ENCODE measurements at regions not wholly inside any gene's neighbourhood (a gene's known extent, or its start where the extent isn't known, plus 50 kb on each side); places are given as distances from the start of the nearest gene placed in this dataset.

GRCh38 chr18:78208461-78208860 is 771.2 kb upstream of the SALL3 start:
- no peak for DNase-seq (ENCODE audit: low read depth)

- no peak for DNase-seq (ENCODE audit: low read depth)
These were observed 766.1 kb upstream of the SALL3 start for GRCh38 chr18:78213361-78213994.

- DNase-seq (ENCODE audit: low read depth) = no peak
These were observed 758.1 kb upstream of the SALL3 start for GRCh38 chr18:78221496-78221895.

GRCh38 chr18:78228974-78229373 is 750.6 kb upstream of the SALL3 start:
- DNase-seq (ENCODE audit: low read depth) = no peak

- DNase-seq (ENCODE audit: low read depth) = no peak
These were observed 748.7 kb upstream of the SALL3 start for GRCh38 chr18:78230911-78231310.

GRCh38 chr18:78232196-78232595 is 747.4 kb upstream of the SALL3 start:
- no peak for DNase-seq (ENCODE audit: low read depth)

- DNase-seq (ENCODE audit: low read depth) = no peak
These were observed 741.8 kb upstream of the SALL3 start for GRCh38 chr18:78237864-78238263.

GRCh38 chr18:78238404-78239089 is 741.1 kb upstream of the SALL3 start:
- DNase-seq (ENCODE audit: low read depth) = no peak

- DNase-seq (ENCODE audit: low read depth) = no peak
These were observed 740.5 kb upstream of the SALL3 start for GRCh38 chr18:78239090-78239457.

- DNase-seq (ENCODE audit: low read depth) = no peak
These were observed 739.5 kb upstream of the SALL3 start for GRCh38 chr18:78240101-78240500.

GRCh38 chr18:78240627-78241252 is 738.9 kb upstream of the SALL3 start:
- no peak for DNase-seq (ENCODE audit: low read depth)

- DNase-seq (ENCODE audit: low read depth) = no peak
These were observed 737.9 kb upstream of the SALL3 start for GRCh38 chr18:78241535-78242253.

- DNase-seq (ENCODE audit: low read depth) = no peak
These were observed 737.4 kb upstream of the SALL3 start for GRCh38 chr18:78242254-78242643.

GRCh38 chr18:78242806-78243205 is 736.8 kb upstream of the SALL3 start:
- DNase-seq (ENCODE audit: low read depth) = no peak

- no peak for DNase-seq (ENCODE audit: low read depth)
These were observed 734.8 kb upstream of the SALL3 start for GRCh38 chr18:78244779-78245178.

- no peak for DNase-seq (ENCODE audit: low read depth)
These were observed 734.2 kb upstream of the SALL3 start for GRCh38 chr18:78245451-78245850.

- DNase-seq (ENCODE audit: low read depth) = no peak
These were observed 733.6 kb upstream of the SALL3 start for GRCh38 chr18:78246050-78246449.

- no peak for DNase-seq (ENCODE audit: low read depth)
These were observed 733.0 kb upstream of the SALL3 start for GRCh38 chr18:78246588-78246987.

GRCh38 chr18:78247615-78248289 is 731.9 kb upstream of the SALL3 start:
- DNase-seq (ENCODE audit: low read depth) = no peak

- DNase-seq (ENCODE audit: low read depth) = no peak
These were observed 724.6 kb upstream of the SALL3 start for GRCh38 chr18:78255013-78255412.

GRCh38 chr18:78268226-78268988 is 711.2 kb upstream of the SALL3 start:
- no peak for DNase-seq (ENCODE audit: low read depth)

GRCh38 chr18:78271790-78272189 is 707.8 kb upstream of the SALL3 start:
- no peak for DNase-seq (ENCODE audit: low read depth)
